WTC11 (cell line): ENCODE measurements at regions not wholly inside any gene's neighbourhood (a gene's known extent, or its start where the extent isn't known, plus 50 kb on each side); places are given as distances from the start of the nearest gene placed in this dataset.

Experiments used
- CBFB ChIP-seq: sonication (generic); formaldehyde crosslinking; IDR thresholded peaks from 2 replicates; pipeline ENCODE4 v1.8.1; 2022; ENCODE audit warnings: mild to moderate bottlenecking, low read depth, missing genetic modification reagents
- ESRRA ChIP-seq: sonication (generic); formaldehyde crosslinking; IDR thresholded peaks from 2 replicates; pipeline ENCODE4 v1.8.1; 2022; ENCODE audit warnings: mild to moderate bottlenecking, missing genetic modification reagents, borderline replicate concordance
- JUN ChIP-seq: sonication (generic); formaldehyde crosslinking; IDR thresholded peaks from 2 replicates; pipeline ENCODE4 v1.8.0; 2023; ENCODE audit warnings: mild to moderate bottlenecking, missing genetic modification reagents
- SMAD3 ChIP-seq: sonication (generic); formaldehyde crosslinking; IDR thresholded peaks from 2 replicates; pipeline ENCODE4 v1.8.0; 2022; ENCODE audit warnings: missing genetic modification reagents, mild to moderate bottlenecking, borderline replicate concordance
- TCF7 ChIP-seq: sonication (generic); formaldehyde crosslinking; IDR thresholded peaks from 2 replicates; pipeline ENCODE4 v1.8.0; 2022; ENCODE audit warnings: mild to moderate bottlenecking, low read depth, missing genetic modification reagents, moderate library complexity
- TF ChIP-seq, protein P1 (sequence below): fragments of 200-600 bp; IDR thresholded peaks from 2 replicates; pipeline ENCODE4 v1.8.0; 2022; ENCODE audit warnings: antibody characterized with exemption
- TF ChIP-seq, protein P2 (sequence below): sonication (generic); formaldehyde crosslinking; IDR thresholded peaks from 2 replicates; pipeline ENCODE4 v1.8.0; 2022; ENCODE audit warnings: mild to moderate bottlenecking, missing genetic modification reagents

DNA sequence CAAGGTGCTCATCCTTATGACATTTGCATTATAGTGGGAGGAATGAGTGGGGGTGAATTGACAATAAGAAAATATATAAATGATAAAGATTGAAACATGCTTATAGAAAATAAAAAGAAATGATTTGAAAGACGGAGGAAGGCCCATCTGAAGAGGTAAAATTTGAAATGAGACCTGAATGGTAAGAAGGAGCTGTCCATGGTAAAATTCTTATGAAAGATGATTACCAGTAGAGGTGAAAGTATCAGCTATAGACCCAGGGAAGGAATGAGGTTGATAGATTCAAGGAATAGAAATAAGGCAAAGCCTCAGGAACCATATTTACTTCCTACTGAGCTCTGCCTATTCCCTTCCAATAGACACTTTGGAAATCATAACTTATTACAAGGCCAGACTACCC lies 149.7 kb downstream of the HTR1B start:
- TF ChIP-seq TCF7 (CRISPR knock-in tag) = no peak
- TF ChIP-seq, protein P1, sequence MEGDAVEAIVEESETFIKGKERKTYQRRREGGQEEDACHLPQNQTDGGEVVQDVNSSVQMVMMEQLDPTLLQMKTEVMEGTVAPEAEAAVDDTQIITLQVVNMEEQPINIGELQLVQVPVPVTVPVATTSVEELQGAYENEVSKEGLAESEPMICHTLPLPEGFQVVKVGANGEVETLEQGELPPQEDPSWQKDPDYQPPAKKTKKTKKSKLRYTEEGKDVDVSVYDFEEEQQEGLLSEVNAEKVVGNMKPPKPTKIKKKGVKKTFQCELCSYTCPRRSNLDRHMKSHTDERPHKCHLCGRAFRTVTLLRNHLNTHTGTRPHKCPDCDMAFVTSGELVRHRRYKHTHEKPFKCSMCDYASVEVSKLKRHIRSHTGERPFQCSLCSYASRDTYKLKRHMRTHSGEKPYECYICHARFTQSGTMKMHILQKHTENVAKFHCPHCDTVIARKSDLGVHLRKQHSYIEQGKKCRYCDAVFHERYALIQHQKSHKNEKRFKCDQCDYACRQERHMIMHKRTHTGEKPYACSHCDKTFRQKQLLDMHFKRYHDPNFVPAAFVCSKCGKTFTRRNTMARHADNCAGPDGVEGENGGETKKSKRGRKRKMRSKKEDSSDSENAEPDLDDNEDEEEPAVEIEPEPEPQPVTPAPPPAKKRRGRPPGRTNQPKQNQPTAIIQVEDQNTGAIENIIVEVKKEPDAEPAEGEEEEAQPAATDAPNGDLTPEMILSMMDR = no peak
- TF ChIP-seq JUN (CRISPR knock-in tag) = no peak
- TF ChIP-seq CBFB = no peak
- no peak for TF ChIP-seq SMAD3 (CRISPR knock-in tag)
- no peak for TF ChIP-seq ESRRA (CRISPR knock-in tag)
- TF ChIP-seq, protein P2, sequence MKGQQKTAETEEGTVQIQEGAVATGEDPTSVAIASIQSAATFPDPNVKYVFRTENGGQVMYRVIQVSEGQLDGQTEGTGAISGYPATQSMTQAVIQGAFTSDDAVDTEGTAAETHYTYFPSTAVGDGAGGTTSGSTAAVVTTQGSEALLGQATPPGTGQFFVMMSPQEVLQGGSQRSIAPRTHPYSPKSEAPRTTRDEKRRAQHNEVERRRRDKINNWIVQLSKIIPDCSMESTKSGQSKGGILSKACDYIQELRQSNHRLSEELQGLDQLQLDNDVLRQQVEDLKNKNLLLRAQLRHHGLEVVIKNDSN = no peak
